ENCODE measurements at regions not wholly inside any gene's neighbourhood (a gene's known extent, or its start where the extent isn't known, plus 50 kb on each side); places are given as distances from the start of the nearest gene placed in this dataset.

DNA sequence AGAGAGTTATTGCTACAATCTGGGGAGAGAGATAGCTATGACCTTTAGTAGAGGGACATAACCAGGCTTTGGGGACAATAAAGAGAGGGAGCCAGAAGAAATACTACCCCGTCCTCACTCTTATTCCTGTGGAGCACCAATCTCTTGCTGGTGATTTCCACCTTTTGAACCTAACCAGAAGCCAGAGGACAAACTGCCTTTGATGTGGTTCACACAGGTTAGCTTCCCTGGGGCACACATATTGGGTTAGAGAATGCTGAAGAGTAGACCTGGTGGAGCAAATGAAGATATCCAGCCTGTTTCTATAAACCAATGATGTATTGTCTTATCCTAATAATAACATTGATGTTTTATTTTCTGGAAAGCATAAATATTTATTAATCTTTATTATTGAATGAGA is 399.3 kb downstream of the HTR7 start:
- no peak for DNase-seq (ENCODE audit: low spot score)

DNA sequence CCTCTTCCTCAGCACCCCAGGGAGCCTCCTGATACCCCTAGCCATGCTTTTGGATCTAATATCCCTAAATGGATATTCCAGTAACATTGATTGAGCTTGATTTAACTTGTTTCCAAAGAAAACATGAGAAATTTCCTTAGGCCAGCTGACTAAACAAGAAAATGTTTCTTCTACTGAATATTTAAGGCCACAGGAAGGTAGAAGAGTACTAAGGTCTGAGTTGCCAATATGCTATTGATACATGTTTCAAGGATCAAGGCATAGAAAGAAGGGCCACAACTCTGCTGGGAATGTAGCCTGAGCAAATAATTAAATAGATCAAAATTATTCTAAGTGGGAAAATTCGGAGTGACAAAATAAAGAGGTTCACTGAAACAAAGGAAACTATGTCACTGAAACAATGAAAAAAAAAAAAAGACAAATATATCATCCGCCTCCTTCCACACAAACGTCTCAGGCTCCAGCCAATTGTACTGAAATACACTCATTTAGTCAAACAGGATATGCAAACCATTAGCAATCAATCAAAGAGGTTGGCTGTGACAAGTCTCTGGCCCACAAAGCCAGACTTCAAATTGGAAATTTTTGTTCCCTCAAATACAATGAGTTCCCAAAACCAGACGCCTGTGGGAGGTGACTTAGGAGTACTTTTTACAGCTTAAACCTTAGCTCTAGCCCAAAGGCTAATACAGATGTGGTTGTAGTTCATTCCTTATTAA is 396.2 kb downstream of the HTR7 start:
- DNase-seq (ENCODE audit: low spot score) = no peak

DNA sequence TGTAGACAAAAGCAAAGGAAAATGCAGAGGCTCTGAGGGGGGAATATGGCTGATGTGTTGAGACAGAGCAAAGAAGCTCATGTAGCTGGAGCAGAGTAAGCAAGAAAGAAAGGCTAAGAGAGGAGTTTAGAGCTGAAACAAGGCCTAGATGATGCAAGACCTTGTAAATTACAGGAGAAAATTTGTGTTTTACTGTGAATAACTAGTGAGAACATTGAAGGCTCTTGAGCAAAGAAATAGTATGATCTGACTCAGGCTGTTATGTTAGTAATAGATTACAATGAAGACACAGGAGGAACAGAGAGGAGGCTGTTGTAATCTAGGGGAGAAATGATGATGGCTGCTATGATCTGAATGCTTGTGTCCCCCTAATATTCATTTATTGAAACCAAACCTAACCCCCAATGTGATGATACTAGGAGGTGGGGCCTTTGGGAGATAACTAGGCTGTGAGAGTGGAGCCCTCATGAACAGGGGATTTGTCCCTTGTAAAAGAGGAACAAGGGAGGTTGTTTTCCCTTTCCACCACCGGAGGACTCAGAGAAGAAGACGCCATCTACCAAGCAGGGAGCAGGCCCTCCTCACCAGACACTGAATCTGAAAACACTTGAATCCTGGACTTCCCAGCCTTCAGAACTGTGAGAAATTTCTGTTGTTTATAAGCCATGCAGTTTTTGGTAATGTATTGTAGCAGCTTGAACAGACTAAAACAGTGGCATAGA is 394.9 kb downstream of the HTR7 start:
- no peak for DNase-seq (ENCODE audit: low spot score)

DNA sequence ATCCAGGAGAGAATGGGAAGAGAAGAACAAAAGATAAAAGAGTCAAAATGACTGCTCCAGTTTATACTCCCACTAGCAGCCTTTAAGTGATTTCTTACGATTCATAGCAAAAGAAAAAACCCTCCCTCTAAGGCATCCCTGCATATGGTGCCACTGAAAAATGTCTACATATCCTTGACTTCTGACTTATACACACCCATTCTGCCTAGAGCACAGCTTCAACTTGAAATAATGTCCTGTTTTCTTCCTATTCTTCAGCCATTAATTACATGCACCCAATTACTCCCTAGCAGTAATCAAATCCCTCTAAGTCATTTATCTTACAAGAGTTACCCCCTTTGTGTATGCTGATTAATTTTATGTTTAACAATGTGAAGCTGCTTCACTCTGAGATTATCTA is 393.5 kb downstream of the HTR7 start:
- DNase-seq (ENCODE audit: low spot score) = no peak

DNA sequence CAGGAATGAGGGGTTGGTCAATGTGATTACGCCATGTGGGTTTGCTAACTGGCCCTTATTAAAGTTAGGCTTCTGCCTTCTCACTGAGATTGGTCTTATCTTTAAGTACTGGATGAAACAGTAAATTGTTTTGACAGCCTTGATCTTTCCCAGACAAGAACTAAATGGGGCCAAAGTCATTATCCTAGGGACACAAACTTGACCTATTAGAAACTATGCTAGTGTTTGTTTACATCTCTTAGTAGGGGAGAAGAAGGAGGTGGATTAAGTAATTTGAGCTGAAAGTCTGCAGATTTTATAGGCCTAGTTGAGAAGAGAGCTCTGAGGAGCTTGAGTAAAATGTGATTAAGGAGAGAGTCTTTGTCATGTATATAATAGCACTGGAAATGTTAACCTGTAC is 386.9 kb downstream of the HTR7 start:
- no peak for DNase-seq (ENCODE audit: low spot score)

DNA sequence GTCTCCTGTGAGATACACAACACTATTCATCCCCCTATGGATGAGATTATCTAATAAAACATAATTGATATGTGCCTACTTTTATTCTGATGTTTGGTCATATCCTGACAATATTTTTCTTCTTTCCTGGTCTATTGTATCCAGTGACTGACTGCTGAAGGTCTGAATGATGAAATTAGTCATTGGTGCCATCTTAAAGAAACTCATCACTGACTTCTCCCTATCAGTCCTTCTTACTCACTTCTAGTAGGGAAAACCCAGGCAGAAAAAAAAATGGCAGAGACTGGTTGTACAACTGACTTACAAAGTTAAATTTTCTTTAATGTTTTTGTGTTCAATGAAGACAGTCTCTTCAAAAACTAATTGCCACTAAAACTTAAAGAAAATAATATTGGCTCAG is 377.4 kb downstream of the HTR7 start:
- DNase-seq (ENCODE audit: low spot score) = no peak

DNA sequence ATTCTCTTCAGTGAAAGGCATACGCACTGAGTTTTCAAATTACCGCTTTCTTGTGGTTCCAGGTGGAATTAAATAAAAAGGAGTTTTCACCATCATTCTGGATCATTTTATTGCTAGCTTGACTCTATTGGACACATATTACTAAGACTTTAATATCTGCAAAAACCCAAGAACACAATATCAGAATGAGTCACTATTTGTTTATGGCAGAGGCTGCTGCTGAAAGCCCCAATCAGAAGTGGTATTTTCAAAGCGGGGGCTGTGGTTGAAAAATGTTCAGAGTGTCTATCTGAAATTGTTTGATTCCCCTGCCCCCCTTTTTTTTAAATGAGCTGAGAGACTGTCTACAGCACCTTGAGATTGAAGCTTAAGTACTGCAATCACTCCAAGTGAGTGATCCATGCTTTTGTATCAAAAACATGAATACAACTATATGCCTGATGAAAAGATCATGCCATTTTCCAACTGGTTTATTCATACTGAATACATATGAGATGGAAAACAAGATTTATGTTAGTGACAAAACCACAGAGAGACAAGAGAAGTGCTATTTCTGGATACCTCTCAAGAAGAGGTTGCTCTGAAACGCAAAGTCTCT is 376.4 kb downstream of the HTR7 start:
- DNase-seq (ENCODE audit: low spot score) = no peak

DNA sequence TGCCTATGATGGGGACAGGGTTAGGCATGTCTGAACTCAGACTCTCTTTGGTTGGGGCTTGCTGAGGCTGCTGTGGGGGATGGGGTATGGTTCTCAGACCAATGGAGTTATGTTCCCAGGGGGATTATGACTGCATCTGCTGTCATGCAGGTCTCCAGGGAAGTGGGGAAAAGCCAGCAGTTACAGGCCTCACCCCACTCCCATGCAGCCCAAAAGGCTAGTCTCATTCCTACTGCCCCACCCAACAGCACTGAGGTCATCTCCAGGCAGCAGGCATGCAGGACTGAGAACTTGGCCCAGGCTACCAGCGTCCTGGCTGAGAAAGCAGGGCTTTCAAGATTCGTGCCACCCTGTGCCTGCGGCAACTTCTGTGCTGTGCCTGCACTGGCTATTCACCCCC is 373.3 kb downstream of the HTR7 start:
- DNase-seq (ENCODE audit: low spot score) = no peak

DNA sequence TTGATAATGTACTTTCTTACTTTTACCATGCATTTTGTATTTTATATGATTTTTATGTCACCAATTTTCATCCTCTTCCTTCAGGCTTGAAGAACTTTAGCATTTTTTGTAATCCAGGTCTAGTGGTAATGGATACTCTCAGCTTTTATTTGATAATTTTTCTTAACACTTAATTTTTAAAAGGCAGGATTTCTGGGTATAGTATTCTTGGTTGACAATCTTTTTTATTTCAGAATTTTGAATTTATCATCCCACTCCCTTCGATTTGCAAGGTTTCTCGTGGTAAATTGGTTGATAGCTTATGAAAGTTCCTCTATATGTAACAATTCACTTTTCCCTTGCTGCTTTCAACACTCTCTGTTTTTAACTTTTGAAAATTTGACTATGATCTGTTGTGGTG is 363.7 kb downstream of the HTR7 start:
- DNase-seq (ENCODE audit: low spot score) = no peak

DNA sequence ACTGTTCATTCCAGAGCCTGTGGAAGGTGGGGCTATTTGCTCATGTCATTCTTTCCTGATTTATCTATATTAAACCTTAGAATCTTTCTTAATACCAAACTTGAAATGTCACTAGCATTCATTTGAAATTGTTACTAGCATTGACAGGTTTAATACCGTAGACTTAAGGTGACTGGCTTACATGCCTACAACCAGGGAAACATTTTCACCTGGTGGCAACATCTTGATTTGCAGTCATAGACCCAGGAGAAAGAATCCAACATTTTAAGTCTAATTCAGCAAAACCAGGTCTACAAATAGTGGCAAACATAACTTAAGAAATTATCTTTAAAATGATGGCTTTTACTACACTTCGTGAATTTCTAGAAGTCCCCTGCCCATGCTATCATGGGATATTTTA is 353.7 kb downstream of the HTR7 start:
- DNase-seq (ENCODE audit: low spot score) = no peak

DNA sequence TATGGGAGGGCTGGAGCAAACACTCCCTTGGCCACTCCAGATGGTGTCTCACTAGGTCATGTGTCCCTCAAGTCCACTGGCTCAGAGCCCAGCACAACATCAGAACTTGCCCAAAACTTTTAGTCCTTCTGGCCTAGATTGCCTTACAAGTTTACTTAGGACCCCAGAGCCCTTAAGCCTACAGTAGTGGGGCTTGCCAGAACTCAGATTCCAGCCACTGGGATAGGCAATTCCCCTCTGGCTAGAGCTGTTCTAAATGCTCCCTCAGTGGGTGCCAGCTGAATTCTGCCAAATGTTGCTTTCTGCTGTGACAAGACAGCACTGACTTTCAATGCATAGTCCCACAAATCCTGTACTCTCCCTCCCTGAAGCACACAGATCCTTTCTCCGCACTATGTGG is 331.1 kb downstream of the HTR7 start:
- DNase-seq (ENCODE audit: low spot score) = no peak

DNA sequence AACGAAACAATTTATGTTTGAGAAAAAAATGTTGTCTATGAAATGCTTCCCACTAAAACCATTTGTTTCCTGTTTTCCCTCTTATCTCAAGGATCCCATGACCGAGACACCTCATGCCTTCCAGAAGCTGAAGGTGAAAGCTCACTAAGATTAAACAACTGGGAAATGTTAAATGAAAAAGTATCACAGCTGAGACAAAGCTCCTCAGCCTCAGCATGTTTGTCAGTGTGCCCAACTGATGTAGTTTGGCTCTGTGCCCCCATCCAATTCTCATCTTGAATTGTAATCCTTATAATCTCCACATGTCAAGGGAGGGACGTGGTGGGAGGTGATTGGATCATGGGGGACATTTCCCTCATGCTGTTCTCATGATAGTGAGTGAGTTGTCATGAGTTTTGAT is 327.3 kb downstream of the HTR7 start:
- DNase-seq (ENCODE audit: low spot score) = no peak

DNA sequence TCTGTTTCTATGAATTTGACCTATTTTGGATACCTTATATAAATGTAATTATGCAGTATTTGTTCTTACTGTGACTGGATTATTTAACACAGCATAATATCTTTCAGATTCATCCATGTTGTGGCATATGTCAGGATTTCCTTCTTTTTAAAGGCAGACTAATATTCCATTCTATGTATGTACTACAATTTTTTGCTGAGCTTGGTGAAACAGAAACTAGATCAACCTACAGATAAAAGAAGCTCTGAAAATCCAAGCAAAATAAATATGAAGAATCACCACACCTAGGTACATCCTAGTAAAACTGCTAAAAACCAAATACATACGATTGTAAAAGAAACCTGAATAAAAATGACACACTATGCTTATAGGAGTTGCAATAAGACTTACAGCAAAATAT is 300.5 kb downstream of the HTR7 start:
- DNase-seq (ENCODE audit: low spot score) = no peak

DNA sequence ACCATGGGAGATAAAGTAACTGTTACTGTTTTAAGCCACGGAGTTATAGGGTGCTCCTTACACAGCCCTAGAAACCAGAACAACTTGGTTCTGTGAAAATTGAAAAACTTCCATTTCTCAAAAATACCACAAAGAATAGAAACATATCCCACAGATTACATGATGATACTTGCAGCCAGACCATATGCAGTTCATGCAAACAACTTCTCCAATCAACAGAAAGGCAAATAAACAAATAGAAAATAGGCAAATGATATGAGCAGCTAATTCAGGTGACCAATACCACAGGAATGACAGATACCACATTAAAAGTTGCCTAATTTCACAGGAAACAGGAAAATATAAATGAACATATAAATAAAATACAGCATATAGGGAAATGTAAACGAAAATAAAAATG is 297.5 kb downstream of the HTR7 start:
- DNase-seq (ENCODE audit: low spot score) = no peak

DNA sequence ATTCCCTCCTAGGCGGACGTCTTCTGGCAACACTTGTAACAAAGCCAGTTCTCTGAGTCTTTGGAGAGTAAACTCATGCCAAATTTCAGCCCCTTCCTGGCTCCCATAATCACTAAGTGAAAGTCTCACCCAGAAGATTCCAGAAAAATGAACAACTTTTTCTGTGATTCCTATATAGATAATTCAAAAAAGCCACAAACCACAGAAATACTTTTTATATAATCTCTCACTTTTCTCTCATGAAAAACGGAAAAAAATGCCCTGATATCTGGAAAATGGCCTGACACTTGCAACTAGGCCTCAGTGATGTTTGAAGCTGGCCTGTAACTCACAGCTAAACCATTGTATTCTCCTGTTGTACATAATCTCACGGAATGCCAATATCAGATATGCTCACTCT is 296.2 kb downstream of the HTR7 start:
- no peak for DNase-seq (ENCODE audit: low spot score)

DNA sequence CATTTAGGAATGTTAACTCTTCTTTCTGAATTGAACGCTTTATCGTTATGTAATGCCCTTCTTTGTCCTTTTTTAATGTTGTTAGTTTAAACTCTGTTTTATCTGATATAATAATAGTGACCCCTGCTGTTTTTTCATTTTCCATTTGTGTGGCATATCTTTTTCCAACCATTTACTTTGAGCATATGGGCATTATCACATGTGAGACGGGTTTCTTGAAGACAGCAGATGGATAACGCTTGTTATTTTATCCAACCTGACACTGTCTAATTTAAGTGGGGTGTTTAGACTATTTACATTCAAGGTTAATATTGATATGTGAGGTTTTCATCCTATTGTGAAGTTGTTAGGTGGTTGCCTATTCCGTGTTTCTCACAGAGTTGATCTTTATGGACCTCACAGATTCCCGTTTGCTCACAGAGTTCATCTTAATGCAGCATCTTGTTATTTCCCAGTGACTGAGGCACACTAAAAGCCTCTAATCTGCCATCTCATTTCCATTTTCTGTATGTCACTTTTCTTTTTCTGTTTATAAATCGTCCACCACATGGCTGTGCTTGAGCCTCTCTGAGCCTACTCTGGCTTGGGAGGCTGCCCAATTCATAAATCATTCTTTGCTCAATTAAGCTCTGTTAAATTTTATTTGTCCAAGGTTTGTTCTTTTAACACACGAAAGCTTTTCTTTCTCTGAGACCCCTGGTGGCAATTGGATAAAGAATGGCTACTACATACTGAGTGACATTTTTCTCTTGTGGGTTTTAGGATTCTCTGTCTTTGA is 286.2 kb downstream of the HTR7 start:
- DNase-seq (ENCODE audit: low spot score) = no peak

DNA sequence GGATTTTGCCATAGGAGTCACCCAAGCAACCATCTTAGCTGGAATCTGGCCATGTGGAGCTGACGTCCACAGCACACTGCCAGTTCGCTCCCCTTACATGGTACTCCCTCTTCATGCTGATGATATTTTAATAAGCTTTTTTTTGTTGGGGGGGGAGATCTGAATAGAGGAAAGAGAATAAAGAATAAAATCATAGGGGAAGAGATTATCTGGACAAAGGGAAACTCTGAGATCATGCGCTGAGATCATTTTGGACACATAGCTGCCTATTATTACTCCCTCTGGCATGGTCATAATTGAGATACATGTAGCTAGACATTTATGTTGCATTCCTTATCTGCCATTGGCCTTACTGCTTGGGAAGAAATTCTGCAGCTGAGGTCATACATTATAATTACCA is 282.7 kb downstream of the HTR7 start:
- no peak for DNase-seq (ENCODE audit: low spot score)

DNA sequence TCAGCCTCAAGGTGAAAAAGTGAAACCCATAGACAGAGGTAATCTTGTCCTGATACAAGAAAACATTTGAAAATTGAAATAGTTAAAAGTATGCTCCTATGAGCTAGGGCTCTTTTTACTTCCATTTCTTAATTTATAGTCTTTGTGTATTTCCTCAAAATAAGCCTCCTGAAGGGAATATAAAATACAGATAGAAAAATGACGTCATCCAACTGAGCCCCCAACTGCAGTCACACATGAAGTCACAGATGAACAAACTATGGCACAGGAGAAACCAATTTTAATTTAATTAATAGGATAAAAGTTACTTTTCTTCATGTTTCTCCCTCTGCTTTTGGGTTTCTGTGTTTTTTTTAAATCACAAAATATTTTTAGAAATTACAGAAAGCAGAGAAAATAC is 280.3 kb downstream of the HTR7 start:
- no peak for DNase-seq (ENCODE audit: low spot score)

DNA sequence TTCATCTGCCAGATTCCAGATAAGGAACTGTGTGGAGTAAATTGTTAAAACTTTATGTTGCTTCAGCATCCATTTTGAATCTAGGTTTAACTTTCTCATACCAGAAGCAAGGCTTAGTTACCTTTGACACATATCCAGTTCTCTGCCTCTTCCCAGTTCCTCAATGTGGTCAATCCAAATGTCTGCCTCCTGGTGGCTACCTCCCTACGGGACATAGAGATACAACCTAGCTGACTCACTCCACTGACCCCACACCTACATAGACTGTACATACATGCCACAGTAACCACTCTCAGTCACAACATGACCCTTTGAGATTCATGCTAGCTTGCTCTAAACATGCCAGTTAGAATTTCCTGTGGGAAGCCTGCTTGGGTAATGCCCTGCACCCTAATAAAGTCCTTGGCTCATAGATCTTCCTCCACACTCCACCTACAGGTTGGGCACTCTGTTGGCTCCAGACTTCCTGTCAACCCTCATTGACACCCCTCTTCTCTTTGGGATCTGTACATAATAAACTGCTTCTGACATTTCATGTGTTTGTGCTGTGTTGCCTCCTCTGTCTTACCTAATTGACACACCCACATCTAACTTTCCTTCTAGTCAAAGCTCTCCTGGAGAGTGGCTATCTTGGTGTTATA is 278.1 kb downstream of the HTR7 start:
- no peak for DNase-seq (ENCODE audit: low spot score)

DNA sequence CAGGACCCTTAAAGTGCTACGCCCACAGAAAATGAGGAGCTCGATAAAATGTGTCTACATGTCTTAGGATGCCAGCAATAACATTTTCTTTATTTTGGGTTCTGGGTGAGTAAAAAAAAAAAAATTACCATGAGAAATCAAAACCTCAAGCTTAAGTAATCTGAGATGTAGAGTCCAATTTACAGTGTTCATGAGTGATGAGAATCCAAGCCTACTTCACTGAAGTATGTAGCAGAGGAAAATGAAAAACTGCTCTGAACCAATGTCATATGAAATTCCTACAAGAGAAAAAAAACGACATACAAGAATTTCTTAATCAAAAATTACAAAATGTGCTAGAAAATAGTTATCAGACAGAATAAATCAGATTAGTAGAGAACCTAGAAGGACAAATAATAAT is 274.4 kb downstream of the HTR7 start:
- no peak for DNase-seq (ENCODE audit: low spot score)

DNA sequence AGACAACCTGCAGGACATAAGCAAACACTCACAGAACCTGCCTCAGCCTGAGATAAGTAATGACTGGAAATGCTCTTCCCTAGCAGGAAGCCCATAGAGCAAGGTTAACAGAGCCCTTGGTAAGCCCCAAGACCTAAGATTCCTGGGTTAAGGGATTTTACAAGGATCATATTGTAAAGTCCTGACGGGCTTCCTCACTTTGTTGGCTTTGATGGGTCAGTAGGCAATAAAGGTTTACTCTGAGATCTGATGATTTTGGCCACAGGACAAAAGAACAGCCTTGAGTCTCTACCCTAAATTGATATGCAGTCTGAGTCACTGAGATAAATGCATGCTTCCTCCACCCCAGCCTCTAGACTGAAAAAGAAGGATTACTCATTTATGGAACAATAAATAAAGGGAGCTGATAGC is 270.8 kb downstream of the HTR7 start:
- DNase-seq (ENCODE audit: low spot score) = no peak

DNA sequence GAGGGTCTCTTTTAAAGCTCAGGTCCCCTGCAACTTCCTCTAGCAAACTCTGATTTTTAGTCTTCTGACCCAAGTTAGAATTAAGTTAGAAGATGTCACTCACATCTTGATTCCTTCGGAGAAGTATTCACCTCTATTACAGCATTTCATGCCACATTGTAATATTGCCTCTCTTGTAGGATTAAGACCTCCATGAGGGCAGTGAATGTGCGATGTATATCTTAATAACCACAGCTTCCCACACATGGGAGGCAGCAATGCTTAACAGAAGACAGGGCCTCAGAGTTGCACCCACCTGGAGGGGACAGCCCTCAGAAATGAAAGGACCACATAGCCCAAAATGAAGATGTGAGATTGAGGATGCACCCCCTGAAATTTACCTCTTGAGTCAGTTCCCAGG is 270.3 kb downstream of the HTR7 start:
- DNase-seq (ENCODE audit: low spot score) = no peak

All from NAMALWA (cell line).